Mucosa of rectum (tissue), 2 donors: ENCODE measurements at regions not wholly inside any gene's neighbourhood (a gene's known extent, or its start where the extent isn't known, plus 50 kb on each side); places are given as distances from the start of the nearest gene placed in this dataset.

Experiments used
- H3K27ac ChIP-seq, 2 donors: one replicate each; pipeline ENCODE4 v1.7.0; 2013; ENCODE audit warnings: inconsistent platforms in 2 of 2, low read depth in 2 of 2, low read length in 2 of 2
- H3K27me3 ChIP-seq, 2 donors: one replicate each; pipeline ENCODE4 v1.7.0; 2013; ENCODE audit warnings: low read length in 2 of 2; ENCODE audit not compliant: control insufficient read depth in 2 of 2, insufficient read depth in 2 of 2
- H3K36me3 ChIP-seq, 2 donors: one replicate each; pipeline ENCODE4 v1.7.0; 2013; ENCODE audit warnings: low read length in 2 of 2; ENCODE audit not compliant: control insufficient read depth in 2 of 2, insufficient read depth in 2 of 2
- H3K4me1 ChIP-seq, 2 donors: one replicate each; pipeline ENCODE4 v1.7.0; 2013; ENCODE audit warnings: low read length in 2 of 2, mild to moderate bottlenecking in 1 of 2; ENCODE audit not compliant: control insufficient read depth in 2 of 2, insufficient read depth in 2 of 2
- H3K4me3 ChIP-seq, 2 donors: one replicate each; pipeline ENCODE4 v1.7.0; 2013; ENCODE audit warnings: low read length in 2 of 2
- H3K9ac ChIP-seq, 2 donors: one replicate each; pipeline ENCODE4 v1.7.0; 2013; ENCODE audit warnings: low read length in 2 of 2, low read depth in 1 of 2, mild to moderate bottlenecking in 1 of 2
- H3K9me3 ChIP-seq, 2 donors: one replicate each; pipeline ENCODE4 v1.7.0; 2013; ENCODE audit warnings: low read length in 2 of 2; ENCODE audit not compliant: control insufficient read depth in 2 of 2
- donor health status: healthy.
- donor health status: Normal muscosa, but diverticular disease.

DNA sequence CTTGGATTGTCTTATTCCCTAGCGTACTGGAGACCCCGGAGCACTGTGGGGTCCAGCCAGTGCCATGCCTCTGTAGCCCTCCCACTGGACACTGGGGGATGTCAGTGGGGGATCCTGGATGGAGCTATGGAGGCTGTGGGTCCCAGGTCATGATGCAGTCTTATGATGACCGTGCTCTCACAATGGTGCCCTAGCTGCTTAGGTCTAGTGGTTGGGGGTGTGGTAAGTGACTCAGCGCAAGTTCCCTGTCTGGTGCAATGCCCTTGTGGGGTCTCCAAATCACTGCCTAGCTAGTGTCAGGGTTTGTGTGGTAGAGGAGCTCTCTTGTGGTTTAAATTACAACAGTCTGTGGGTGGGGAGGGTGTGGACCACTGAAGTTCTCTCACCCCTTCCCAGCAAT lies 135.4 kb downstream of the CDC5L start:
- H3K27ac ChIP-seq, result no peak overlapping the region
- no peaks in the 10 kb centered on the region for H3K36me3 ChIP-seq
- no peak overlapping the region for H3K9ac ChIP-seq
- no peaks in the 10 kb centered on the region for H3K9me3 ChIP-seq
- H3K4me1 ChIP-seq, result no peaks in the 10 kb centered on the region
- H3K27me3 ChIP-seq, result no peaks in the 10 kb centered on the region
- H3K4me3 ChIP-seq, result no peak overlapping the region

DNA sequence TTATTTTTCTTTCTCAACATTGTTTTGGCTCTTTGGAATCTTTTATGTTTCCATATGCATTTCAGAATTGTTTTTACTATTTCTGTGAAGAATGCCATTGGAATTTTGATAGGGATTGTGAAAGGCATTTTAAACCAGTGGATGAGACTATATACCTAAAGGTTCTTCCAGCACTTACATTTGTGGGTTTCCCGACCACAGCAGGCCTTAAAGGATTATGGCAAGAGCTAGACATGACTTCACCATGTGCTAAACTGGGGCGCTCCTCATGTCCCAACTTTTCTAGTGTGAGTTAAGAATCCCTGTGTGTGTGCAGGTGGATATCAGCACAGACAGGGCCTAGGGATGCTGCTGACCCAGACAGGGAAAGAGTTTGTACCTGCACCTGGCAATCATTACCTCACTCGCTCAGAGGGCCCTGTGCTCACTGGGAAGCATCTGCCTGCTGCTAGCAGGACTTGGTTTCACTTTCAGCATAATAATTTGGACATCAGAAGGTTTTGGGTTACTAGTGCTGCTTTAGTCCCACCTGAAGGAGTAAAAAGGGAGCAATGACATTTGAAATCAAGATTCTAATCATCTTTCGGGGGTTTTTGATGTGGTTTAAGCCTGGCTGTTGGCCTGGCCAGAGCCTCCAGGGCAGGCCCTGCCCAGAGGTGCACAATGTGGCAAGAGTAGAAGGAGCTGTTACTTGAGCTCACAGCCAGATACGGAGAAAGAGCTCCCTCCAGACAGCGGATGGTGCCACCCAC lies 137.1 kb downstream of the CDC5L start:
- Histone ChIP-seq H3K27ac (no peak overlapping the region), H3K4me1 (no peaks in the 10 kb centered on the region), H3K9me3 (no peaks in the 10 kb centered on the region), H3K36me3 (no peaks in the 10 kb centered on the region), H3K9ac (no peak overlapping the region), H3K4me3 (no peak overlapping the region), H3K27me3 (no peaks in the 10 kb centered on the region)

GRCh38 chr6:44525761-44526351 lies 138.3 kb downstream of the CDC5L start:
- Histone ChIP-seq H3K27ac (no peak overlapping the region), H3K27me3 (no peaks in the 10 kb centered on the region), H3K9me3 (no peaks in the 10 kb centered on the region), H3K4me1 (no peaks in the 10 kb centered on the region), H3K4me3 (no peak overlapping the region), H3K9ac (no peak overlapping the region), H3K36me3 (no peaks in the 10 kb centered on the region)

- no peaks in the 10 kb centered on the region for H3K27me3 ChIP-seq
- H3K9me3 ChIP-seq, result no peaks in the 10 kb centered on the region
- no peak overlapping the region for H3K9ac ChIP-seq
- H3K4me1 ChIP-seq, result no peaks in the 10 kb centered on the region
- H3K4me3 ChIP-seq, result no peak overlapping the region
- H3K36me3 ChIP-seq, result no peaks in the 10 kb centered on the region
- H3K27ac ChIP-seq, result no peak overlapping the region
Observed at GRCh38 chr6:44527181-44527580, 139.7 kb downstream of the CDC5L start.

DNA sequence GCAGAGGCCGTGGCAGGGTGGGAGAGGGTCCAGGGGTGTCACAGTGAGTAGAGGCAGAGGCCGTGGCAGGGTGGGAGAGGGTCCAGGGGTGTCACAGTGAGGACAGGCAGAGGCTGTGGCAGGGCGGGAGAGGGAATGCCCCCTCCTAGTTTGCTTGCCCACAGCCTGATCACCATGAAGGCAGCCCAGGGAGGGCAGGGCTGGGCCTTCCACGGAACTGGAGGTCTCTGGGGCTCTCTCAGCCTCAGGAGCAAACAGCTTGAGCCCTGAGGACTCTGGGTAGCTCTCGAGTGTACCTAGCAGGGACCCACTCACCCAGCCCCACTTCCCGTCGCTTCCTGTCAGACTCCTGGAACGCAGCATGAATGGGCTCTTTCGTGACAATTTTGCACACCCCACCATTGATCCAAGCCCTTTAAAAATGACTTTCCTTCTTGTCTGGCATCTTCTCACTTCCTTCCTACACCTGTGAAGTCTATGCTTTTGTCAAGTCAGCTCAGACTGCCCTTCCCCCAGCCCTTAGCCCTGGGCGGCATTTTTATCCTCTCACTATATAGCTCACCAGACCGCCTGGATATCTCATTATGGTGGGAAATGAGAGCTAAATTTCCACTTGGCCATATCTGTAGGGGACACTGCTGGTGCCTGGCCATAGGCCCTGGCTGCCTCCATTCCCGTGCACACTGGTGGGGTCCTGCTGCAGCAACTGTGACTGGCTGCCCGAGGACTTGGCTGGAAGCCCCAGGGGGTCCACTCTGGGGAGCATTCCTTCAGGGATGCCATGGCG lies 140.3 kb downstream of the CDC5L start:
- no peak overlapping the region for H3K4me3 ChIP-seq
- no peaks in the 10 kb centered on the region for H3K27me3 ChIP-seq
- H3K4me1 ChIP-seq, result no peaks in the 10 kb centered on the region
- no peaks in the 10 kb centered on the region for H3K9me3 ChIP-seq
- no peak overlapping the region for H3K27ac ChIP-seq
- no peak overlapping the region for H3K9ac ChIP-seq
- no peaks in the 10 kb centered on the region for H3K36me3 ChIP-seq

DNA sequence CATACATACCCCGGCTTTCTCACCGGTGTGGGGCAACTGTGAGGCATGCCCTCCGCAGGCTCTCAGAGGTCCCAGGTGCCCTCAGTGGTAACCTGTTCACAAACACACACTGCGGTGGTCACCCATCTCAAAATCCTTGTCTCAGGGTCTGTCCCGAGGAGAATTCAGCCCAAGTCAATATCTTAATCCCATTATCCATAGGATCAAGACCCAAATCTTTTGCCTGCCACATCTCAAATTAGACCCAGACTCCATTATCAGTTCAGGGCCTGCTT lies 140.8 kb downstream of the CDC5L start:
- no peak overlapping the region for H3K27ac ChIP-seq
- H3K9me3 ChIP-seq, result no peaks in the 10 kb centered on the region
- H3K4me1 ChIP-seq, result no peaks in the 10 kb centered on the region
- H3K27me3 ChIP-seq, result no peaks in the 10 kb centered on the region
- no peak overlapping the region for H3K4me3 ChIP-seq
- no peaks in the 10 kb centered on the region for H3K36me3 ChIP-seq
- no peak overlapping the region for H3K9ac ChIP-seq

DNA sequence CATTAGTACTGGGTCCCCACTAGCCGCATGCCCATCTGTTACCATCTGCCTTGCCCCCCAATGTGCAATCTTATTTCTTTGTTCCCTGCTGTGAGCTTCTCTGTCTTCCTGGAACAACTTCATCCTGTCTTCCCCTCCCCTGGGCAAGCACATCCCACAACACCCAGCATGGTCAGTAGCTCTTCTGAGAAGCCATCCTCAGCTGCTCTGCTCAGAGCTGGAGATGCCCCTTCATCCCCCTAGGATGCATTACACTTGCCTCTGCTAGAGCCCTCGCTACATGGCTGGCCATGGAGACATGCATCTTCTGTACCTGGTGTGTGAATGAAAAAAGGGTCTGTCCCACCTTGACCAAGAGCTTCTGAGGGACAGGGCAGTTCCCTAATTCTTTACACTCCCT lies 141.2 kb downstream of the CDC5L start:
- Histone ChIP-seq H3K4me3 (no peak overlapping the region), H3K4me1 (no peaks in the 10 kb centered on the region), H3K9ac (no peak overlapping the region), H3K27me3 (no peaks in the 10 kb centered on the region), H3K9me3 (no peaks in the 10 kb centered on the region), H3K27ac (no peak overlapping the region), H3K36me3 (no peaks in the 10 kb centered on the region)

DNA sequence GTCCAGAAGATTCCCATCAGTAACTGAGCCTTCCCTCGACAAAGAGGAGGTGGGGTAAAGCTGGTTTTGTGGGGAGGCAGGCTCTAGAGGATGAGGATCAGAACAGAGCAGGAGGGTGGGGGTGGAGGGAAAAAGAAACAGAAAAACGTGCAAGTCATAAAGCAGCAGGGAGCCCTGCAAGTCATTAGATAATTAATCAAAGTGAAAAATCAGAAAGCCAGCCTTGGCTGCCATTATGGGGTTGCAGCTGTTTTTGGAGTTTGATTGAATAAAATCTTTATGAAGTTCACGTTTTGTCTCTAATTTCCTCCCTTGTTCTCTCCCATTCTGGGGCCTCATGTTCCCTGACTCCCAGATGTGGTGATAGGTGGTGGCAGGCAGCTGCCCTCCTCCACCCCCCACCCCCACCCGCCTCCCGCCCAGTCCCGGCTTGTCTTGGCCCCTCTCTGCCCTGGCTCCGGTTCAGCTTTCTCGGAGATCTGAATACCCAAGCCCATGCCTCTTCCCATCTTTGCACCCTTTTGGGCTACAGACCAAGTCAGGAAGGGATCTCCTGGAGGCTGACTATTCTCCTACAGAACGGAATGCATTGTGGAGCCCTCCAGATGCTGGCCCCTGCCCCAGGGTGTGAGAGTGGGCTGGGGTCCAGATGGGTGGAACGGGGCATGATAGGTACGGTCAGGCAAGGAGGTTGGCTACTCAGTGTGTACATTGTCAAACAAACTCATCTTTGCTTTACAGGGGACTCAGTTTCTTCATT lies 141.8 kb downstream of the CDC5L start:
- Histone ChIP-seq H3K9me3 (no peaks in the 10 kb centered on the region), H3K36me3 (no peaks in the 10 kb centered on the region)

GRCh38 chr6:44530209-44530909 lies 142.9 kb downstream of the CDC5L start:
- H3K9ac ChIP-seq, result no peak overlapping the region
- no peaks in the 10 kb centered on the region for H3K36me3 ChIP-seq
- no peaks in the 10 kb centered on the region for H3K9me3 ChIP-seq
- H3K27ac ChIP-seq, result no peak overlapping the region
- no peaks in the 10 kb centered on the region for H3K27me3 ChIP-seq
- no peak overlapping the region for H3K4me3 ChIP-seq
- no peaks in the 10 kb centered on the region for H3K4me1 ChIP-seq

More for the DNA sequence above, 141.8 kb downstream of the CDC5L start:
- Histone ChIP-seq H3K27me3 (no peaks in the 10 kb centered on the region), H3K4me3 (no peak overlapping the region), H3K4me1 (no peaks in the 10 kb centered on the region), H3K27ac (no peak overlapping the region), H3K9ac (no peak overlapping the region)
